AG04449 (cell line): ENCODE measurements at regions not wholly inside any gene's neighbourhood (a gene's known extent, or its start where the extent isn't known, plus 50 kb on each side); places are given as distances from the start of the nearest gene placed in this dataset.

Experiments used
- CTCF ChIA-PET: fragments of 350-600 bp; formaldehyde crosslinking; extraction: SDS; loops from one replicate; lab custom pipeline; 2021; ENCODE audit warnings: antibody characterized with exemption; lab: Yijun Ruan, JAX
- POLR2A ChIA-PET: fragments of 400-600, 350-600 bp; formaldehyde crosslinking; extraction: SDS; loops from one replicate; lab custom pipeline; 2020; ENCODE audit warnings: antibody characterized with exemption, inconsistent platforms; lab: Yijun Ruan, JAX
- DNase-seq: peaks from one replicate; pipeline ENCODE4 v3.0.0-alpha.2; 2010; ENCODE audit warnings: low read depth, low spot score
- H3K4me3 ChIP-seq: 2 replicates; pipeline ENCODE4 v1.5.1; 2011; ENCODE audit warnings: low read depth, mild to moderate bottlenecking, control low read depth, low read length
- TF ChIP-seq, protein P1 (sequence below): IDR thresholded peaks from one replicate; pipeline ENCODE4 v1.5.1; 2011; ENCODE audit warnings: mild to moderate bottlenecking, moderate library complexity, low read length, control low read depth, inconsistent platforms; ENCODE audit not compliant: insufficient read depth; ENCODE audit errors: missing control alignments

DNA sequence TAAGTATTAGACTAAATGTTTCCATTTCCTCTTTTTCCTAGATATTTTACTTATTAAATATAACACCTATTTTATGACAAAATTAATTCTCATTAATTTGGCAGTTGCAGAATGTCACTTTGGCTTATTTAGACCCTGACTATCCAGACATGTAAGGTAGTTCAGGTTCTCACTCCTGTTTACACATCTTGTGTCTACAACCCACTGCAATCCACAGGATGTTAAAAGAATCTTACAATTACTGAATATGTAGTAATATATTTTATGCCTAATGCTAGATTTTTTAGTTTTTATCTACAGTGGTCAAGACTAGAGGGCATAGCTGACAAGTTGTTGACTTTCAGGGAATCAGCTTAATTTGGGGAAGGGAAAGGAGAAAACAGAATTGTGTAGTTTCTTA lies 346.7 kb downstream of the USP25 start:
- POLR2A ChIA-PET: no interaction called here
- CTCF ChIA-PET: no interaction called here
- TF ChIP-seq, protein P1, sequence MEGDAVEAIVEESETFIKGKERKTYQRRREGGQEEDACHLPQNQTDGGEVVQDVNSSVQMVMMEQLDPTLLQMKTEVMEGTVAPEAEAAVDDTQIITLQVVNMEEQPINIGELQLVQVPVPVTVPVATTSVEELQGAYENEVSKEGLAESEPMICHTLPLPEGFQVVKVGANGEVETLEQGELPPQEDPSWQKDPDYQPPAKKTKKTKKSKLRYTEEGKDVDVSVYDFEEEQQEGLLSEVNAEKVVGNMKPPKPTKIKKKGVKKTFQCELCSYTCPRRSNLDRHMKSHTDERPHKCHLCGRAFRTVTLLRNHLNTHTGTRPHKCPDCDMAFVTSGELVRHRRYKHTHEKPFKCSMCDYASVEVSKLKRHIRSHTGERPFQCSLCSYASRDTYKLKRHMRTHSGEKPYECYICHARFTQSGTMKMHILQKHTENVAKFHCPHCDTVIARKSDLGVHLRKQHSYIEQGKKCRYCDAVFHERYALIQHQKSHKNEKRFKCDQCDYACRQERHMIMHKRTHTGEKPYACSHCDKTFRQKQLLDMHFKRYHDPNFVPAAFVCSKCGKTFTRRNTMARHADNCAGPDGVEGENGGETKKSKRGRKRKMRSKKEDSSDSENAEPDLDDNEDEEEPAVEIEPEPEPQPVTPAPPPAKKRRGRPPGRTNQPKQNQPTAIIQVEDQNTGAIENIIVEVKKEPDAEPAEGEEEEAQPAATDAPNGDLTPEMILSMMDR: no peak
- DNase-seq: no peak
- no peak overlapping the region for H3K4me3 ChIP-seq

DNA sequence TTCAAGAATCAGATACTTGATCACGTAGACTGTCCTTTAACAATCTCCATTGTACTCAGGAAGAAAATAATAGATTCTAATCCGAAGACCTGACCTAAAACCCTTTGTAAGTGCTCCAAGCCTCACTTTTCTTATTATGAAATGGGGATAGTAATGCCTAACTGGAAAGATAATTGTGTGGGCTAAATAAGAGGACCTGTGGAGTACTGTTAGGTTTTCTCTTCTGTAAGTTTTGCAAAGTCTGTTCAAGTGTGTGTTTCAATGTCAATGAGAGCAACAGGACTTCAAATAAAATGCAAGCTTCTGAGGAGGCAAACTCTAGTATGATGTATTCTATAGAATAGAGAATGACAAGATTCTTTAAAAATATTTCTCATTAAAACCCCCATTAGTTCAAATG lies 348.6 kb downstream of the USP25 start:
- ChIA-PET POLR2A (no interaction called here), CTCF (interaction anchor here (0.8 to 2.4 kb wide), 2 partner anchors 9 to 252 kb away, joined by 4 to 15 read pairs; no protein-coding TSS in a partner anchor)
- no peak for DNase-seq
- no peak overlapping the region for H3K4me3 ChIP-seq
- TF ChIP-seq, protein P1: no peak

DNA sequence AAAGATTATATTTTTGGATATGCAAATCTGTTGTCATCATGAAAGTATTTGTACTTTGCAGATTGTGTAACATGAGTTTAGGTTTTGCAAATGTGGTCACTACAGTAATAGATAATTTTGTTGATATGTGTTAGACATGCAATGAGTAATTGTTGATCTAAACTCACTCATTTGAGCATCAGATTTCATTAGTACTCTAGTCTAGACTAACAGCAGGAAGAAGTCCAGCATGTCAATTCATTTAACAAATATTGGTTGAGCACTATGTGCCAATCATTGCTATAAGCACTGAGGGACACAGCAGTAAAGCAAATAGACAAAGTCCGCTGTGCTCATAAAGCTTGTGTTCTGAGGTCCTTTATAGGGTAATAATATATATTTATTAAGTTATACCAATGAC lies 350.0 kb downstream of the USP25 start:
- POLR2A ChIA-PET: no interaction called here
- no peak for DNase-seq
- CTCF ChIA-PET: interaction anchor here (1.3 to 2.4 kb wide), 3 partner anchors 9 to 250 kb away, joined by 3 to 15 read pairs (median 4); no protein-coding TSS in a partner anchor
- TF ChIP-seq, protein P1: no peak
- no peak overlapping the region for H3K4me3 ChIP-seq

DNA sequence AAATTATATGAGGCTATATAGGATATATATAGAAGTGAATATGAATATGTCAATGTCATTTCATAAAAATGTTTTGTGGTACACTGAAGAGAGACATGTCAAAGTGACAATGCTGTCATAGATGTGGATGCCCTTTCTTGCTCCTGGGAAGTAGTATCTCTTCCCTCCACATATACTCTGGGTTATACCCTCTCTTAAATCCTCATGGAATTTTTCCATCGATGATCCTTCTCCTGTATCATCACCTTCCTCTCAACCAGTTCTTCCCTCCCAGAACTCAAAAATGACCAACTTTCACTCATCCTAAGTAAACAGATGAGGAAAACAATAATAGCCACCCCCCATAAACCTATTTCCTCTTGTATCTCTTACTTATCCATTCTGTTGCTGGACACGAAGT lies 351.5 kb downstream of the USP25 start:
- no peak for DNase-seq
- no peak overlapping the region for H3K4me3 ChIP-seq
- TF ChIP-seq, protein P1: no peak
- POLR2A ChIA-PET: no interaction called here
- CTCF ChIA-PET: interaction anchor here (0.8 to 8.0 kb wide), 21 partner anchors 9 to 262 kb away, joined by 3 to 131 read pairs (median 5); no protein-coding TSS in a partner anchor

DNA sequence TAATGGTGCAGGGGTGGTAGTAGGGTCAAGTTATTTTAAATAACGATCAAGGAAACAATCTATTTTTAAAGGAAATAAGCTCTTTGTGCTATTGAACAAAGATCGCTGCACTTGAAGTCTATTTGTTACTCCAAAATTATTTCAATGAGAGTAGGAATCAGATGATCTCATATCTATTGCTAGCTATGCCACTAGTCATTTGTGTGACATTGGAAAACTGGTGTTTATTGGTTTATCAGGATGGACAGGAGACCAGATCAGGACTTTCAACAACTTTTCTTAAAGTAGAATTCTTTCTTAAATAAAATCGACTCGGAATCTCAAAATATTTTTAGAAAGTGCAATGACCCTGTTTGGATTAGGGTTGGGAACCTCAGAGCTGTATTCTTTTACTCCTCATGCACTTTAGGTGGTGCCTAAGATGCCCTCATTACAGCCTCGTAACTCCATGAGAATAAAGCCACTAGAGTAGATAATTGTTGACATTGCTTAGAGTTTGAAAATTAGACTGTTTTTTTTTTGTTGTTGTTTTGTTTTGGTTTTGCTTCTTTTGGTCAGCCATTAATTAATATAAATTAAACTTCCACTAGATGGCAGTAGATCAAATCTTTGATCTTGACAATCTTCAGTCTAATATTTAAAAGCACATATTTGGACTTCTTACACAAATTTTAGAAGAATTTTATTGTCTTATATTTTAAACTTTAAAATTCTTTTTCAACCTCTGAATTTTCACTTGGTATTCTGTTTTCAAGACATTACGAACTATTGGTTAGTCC lies 352.4 kb downstream of the USP25 start:
- no peak overlapping the region for H3K4me3 ChIP-seq
- TF ChIP-seq, protein P1: no peak
- CTCF ChIA-PET: interaction anchor here (0.7 to 8.0 kb wide), 30 partner anchors 8 to 261 kb away, joined by 3 to 131 read pairs (median 4); no protein-coding TSS in a partner anchor
- no peak for DNase-seq
- POLR2A ChIA-PET: no interaction called here

DNA sequence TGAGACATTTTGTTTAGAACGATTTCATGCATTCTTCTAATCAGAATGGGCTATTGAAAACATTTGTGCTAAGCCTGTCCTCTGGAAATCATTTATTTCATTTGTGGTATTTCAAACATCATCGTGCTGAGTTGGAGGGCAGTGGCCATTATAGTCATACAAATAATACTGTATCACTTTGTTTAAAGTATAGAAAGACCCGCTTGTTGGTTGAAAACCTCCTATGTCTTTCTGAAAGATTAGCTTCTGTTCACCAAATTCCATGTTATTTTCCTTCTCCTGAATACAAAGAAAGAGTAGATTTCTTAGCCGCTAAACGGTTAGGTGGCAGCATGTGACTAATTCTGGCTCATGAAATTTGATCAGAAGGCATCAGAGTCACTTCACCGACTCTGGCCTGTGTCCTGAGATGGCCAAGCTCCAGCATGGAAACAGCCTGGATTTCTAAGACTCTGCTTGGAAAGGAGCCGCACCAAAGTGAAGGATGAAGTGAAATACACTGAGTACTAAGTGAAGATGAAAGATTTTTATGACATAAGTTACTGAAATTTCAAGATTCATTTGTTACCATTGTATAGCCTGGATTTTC lies 355.1 kb downstream of the USP25 start:
- ChIA-PET CTCF (interaction anchor here (0.8 to 8.0 kb wide), 4 partner anchors 10 to 246 kb away, joined by 3 to 131 read pairs (median 25); no protein-coding TSS in a partner anchor), POLR2A (no interaction called here)
- TF ChIP-seq, protein P1: no peak
- no peak for DNase-seq
- H3K4me3 ChIP-seq: no peak overlapping the region
